LNCAP (cell line): ENCODE measurements at regions not wholly inside any gene's neighbourhood (a gene's known extent, or its start where the extent isn't known, plus 50 kb on each side); places are given as distances from the start of the nearest gene placed in this dataset.

Experiments used
- CTCF ChIP-seq: fragments of 450-650 bp; IDR thresholded peaks from 2 replicates; pipeline ENCODE4 v1.5.1; 2017; ENCODE audit warnings: mild to moderate bottlenecking

- no peak for TF ChIP-seq CTCF
Measured at GRCh38 chr13:107301724-107302374, 733.9 kb upstream of the ARGLU1 start.

GRCh38 chr13:107299717-107300116, 731.8 kb upstream of the ARGLU1 start:
- no peak for TF ChIP-seq CTCF

GRCh38 chr13:107296804-107297203, 728.9 kb upstream of the ARGLU1 start:
- no peak for TF ChIP-seq CTCF

GRCh38 chr13:107295416-107296140, 727.6 kb upstream of the ARGLU1 start:
- no peak for TF ChIP-seq CTCF

- TF ChIP-seq CTCF, result no peak
Measured at GRCh38 chr13:107293924-107294323, 726.0 kb upstream of the ARGLU1 start.

- TF ChIP-seq CTCF, result no peak
Measured at GRCh38 chr13:107291875-107292274, 723.9 kb upstream of the ARGLU1 start.

GRCh38 chr13:107289540-107289939, 721.6 kb upstream of the ARGLU1 start:
- TF ChIP-seq CTCF, result no peak
